WI38 (cell line): ENCODE measurements at regions not wholly inside any gene's neighbourhood (a gene's known extent, or its start where the extent isn't known, plus 50 kb on each side); places are given as distances from the start of the nearest gene placed in this dataset.
"Not testable (repeated sequence)": the region's sequence is repeated elsewhere in the genome, so short reads cannot be mapped to it uniquely, and the experiment has no call there.

Experiments used
- H3K4me3 ChIP-seq: 2 replicates; pipeline ENCODE4 v1.5.1; 2011; ENCODE audit warnings: low read depth, mild to moderate bottlenecking, control low read depth, low read length
- TF ChIP-seq, protein P1 (sequence below): IDR thresholded peaks from 2 replicates; pipeline ENCODE4 v1.5.1; 2012; ENCODE audit warnings: low read depth, mild to moderate bottlenecking, control low read depth, low read length

GRCh38 chr1:157384258-157384657, 168.1 kb downstream of the FCRL5 start:
- TF ChIP-seq, protein P1, sequence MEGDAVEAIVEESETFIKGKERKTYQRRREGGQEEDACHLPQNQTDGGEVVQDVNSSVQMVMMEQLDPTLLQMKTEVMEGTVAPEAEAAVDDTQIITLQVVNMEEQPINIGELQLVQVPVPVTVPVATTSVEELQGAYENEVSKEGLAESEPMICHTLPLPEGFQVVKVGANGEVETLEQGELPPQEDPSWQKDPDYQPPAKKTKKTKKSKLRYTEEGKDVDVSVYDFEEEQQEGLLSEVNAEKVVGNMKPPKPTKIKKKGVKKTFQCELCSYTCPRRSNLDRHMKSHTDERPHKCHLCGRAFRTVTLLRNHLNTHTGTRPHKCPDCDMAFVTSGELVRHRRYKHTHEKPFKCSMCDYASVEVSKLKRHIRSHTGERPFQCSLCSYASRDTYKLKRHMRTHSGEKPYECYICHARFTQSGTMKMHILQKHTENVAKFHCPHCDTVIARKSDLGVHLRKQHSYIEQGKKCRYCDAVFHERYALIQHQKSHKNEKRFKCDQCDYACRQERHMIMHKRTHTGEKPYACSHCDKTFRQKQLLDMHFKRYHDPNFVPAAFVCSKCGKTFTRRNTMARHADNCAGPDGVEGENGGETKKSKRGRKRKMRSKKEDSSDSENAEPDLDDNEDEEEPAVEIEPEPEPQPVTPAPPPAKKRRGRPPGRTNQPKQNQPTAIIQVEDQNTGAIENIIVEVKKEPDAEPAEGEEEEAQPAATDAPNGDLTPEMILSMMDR, result no peak

GRCh38 chr1:157382351-157382750, 170.0 kb downstream of the FCRL5 start:
- H3K4me3 ChIP-seq, result no peak overlapping the region
- TF ChIP-seq, protein P1, result no peak

More at GRCh38 chr1:157384258-157384657, 168.1 kb downstream of the FCRL5 start:
- no peak overlapping the region for H3K4me3 ChIP-seq

DNA sequence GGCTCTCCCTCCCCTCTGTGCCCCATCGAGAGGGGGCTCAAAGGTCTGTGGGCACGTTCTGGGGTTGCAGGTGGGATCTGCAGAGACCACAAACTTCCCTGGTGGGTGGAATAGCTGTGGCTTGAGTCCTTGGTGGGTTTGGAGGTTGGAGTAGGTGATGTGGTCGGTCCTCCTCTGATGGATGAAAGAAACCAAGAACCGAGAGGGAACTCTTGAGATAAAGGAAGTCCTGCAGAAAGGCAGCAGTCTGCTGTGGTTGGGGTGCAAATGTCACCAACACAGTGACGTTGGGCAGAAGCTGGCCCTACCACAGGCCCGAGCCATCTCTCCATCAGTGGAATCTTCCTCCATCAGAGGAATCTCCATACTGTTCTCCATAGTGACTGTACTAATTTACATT, 171.8 kb downstream of the FCRL5 start:
- H3K4me3 ChIP-seq, result no peak overlapping the region
- TF ChIP-seq, protein P1, result no peak

GRCh38 chr1:157377280-157377713, 175.0 kb downstream of the FCRL5 start:
- H3K4me3 ChIP-seq, result not testable (repeated sequence)
- TF ChIP-seq, protein P1, result peak; percentile 66

GRCh38 chr1:157376681-157377080, 175.6 kb downstream of the FCRL5 start:
- no peak overlapping the region for H3K4me3 ChIP-seq
- TF ChIP-seq, protein P1, result no peak

DNA sequence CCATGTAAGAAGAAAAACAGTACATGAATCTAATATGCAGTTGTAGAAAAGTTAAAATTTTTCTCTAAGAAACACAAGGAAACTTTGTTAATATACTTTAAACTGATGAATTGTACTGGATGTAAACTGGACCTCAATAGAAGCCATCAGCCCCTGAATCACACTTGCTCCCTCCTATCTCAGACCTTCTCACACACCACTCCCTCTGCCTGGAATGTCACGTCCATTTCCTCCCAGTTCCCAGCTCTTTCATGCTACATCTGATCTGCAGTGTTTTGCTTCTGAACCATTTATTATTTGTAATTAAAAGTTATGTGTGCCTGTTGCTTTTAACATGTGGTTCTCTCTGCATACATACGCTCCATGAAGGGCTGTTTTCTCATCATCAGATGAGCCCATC, 180.0 kb downstream of the FCRL5 start:
- H3K4me3 ChIP-seq, result not testable (repeated sequence)

GRCh38 chr1:157371826-157372225, 180.5 kb downstream of the FCRL5 start:
- TF ChIP-seq, protein P1, result no peak
- no peak overlapping the region for H3K4me3 ChIP-seq

DNA sequence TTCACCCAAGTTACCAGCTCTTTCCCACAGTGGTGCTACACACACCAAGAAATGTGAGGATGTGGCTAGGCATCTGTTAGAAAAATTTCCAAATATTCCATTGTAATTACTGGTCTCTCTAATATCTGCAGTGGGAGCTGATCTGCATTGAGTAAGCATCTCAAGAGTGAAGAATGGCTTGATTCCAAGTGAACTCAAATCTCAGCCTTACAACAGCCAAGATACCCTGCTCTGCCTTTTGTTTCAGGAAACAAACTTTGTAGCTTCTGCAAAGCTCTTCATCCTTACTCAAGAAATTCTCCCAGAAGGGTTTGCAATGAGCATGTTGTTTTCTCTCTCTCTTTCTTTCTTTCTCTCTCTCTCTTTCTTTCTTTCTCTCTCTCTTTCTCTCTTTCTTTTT, 181.1 kb downstream of the FCRL5 start:
- TF ChIP-seq, protein P1, result no peak
- no peak overlapping the region for H3K4me3 ChIP-seq
